ENCODE measurements at regions not wholly inside any gene's neighbourhood (a gene's known extent, or its start where the extent isn't known, plus 50 kb on each side); places are given as distances from the start of the nearest gene placed in this dataset.

- no peak for TF ChIP-seq RAD21 (IDR thresholded peaks at IDR 0.05; ENCODE audit: low read length)
- peak; percentile 19; the same call in 1 of the 2 replicates for TF ChIP-seq SIN3A (IDR thresholded peaks at IDR 0.05; ENCODE audit: borderline replicate concordance, low read depth, low read length)
- peak; percentile 72; the same call in 1 of the 2 replicates for TF ChIP-seq POLR2AphosphoS5 (IDR thresholded peaks at IDR 0.05; ENCODE audit: low read depth, low read length)
- TF ChIP-seq TAF1 (IDR thresholded peaks at IDR 0.05; ENCODE audit: borderline replicate concordance, low read depth, low read length) = peak; percentile 79
- no peak for TF ChIP-seq CTCF (IDR thresholded peaks at IDR 0.05)
- no peak for TF ChIP-seq GATA2 (CRISPR knock-in tag; IDR thresholded peaks at IDR 0.05)
Observed at GRCh38 chr22:46068593-46069491, 81.5 kb upstream of the PPARA start (continued).

- Histone ChIP-seq H3K9ac (peak overlapping the region; percentile 99), H3K4me1 (ENCODE audit: control insufficient read depth in 1 of 2, insufficient read depth in 2 of 2, low read depth in 1 of 2, low read length in 1 of 2) (peaks cover 15 to 26% of the 10 kb centered on the region in 2 experiments; a peak in 3 of 4 replicates), H3K4me2 (peak overlapping the region; percentile 95), H3K27ac (ENCODE audit: low read depth in 2 of 2, low read length in 1 of 2) (peak overlapping the region; percentile 100), H2AFZ (ENCODE audit: low read depth) (no peak overlapping the region), H4K20me1 (ENCODE audit: insufficient read depth) (peaks cover 24% of the 10 kb centered on the region), H3K79me2 (ENCODE audit: insufficient read depth) (peaks cover 89% of the 10 kb centered on the region), H3F3A (replicated peaks; ENCODE audit: insufficient read depth) (peaks cover 47% of the 10 kb centered on the region), H3K9me2 (no peaks in the 10 kb centered on the region), H3K4me3 (ENCODE audit: low read depth in 2 of 2, low read length in 1 of 2) (peak overlapping the region; percentile 69 to 92), H3K27me3 (ENCODE audit: insufficient read depth) (no peaks in the 10 kb centered on the region), H3K36me3 (replicated peaks in 1 of 2; ENCODE audit: control insufficient read depth in 1 of 2, insufficient read depth in 2 of 2, low read length in 1 of 2) (peaks cover 21 to 23% of the 10 kb centered on the region in 2 experiments), H3K9me3 (no peaks in the 10 kb centered on the region)
- peak; percentile 78 for DNase-seq
- ChIA-PET CTCF (interaction anchor here (0.9 to 2.6 kb wide), 8 partner anchors 8 to 64 kb away, joined by 3 to 18 read pairs (median 6); no protein-coding TSS in a partner anchor), POLR2A (interaction anchor here (1.2 to 3.3 kb wide), 12 partner anchors 9 to 72 kb away, joined by 4 to 54 read pairs (median 8); no protein-coding TSS in a partner anchor)
- WGBS (ENCODE audit: low lambda C conversion rate) = 1% methylated on average over 13 of the region's 24 CpGs
- TF ChIP-seq RFX5 (IDR thresholded peaks at IDR 0.05; ENCODE audit: low read length) (peak; percentile 87), USF1 (IDR thresholded peaks at IDR 0.05; ENCODE audit: borderline replicate concordance, low read depth) (no peak), GABPA (IDR thresholded peaks at IDR 0.05; ENCODE audit: low read depth) (no peak), CHD2 (IDR thresholded peaks at IDR 0.05; ENCODE audit: low read length, partially characterized antibody) (no peak), TAF1 (IDR thresholded peaks at IDR 0.05; ENCODE audit: borderline replicate concordance, low read depth, low read length) (peak; percentile 95), ELF1 (IDR thresholded peaks at IDR 0.05) (no peak), FOXJ3 (CRISPR knock-in tag; IDR thresholded peaks at IDR 0.05) (no peak), POLR2AphosphoS5 (IDR thresholded peaks at IDR 0.05; ENCODE audit: low read depth, low read length) (peak; percentile 80), SIN3A (IDR thresholded peaks at IDR 0.05; ENCODE audit: borderline replicate concordance, low read depth, low read length) (peak; percentile 28; the same call in 1 of the 2 replicates), CTCF (IDR thresholded peaks at IDR 0.05) (no peak), JUND (IDR thresholded peaks at IDR 0.05) (no peak), USF2 (IDR thresholded peaks at IDR 0.05; ENCODE audit: borderline replicate concordance, low read depth, low read length) (no peak), RAD21 (IDR thresholded peaks at IDR 0.05; ENCODE audit: low read length) (no peak), TEAD4 (IDR thresholded peaks at IDR 0.05; ENCODE audit: borderline replicate concordance, insufficient read depth) (0 out of 2 replicates have a peak, but pooled peaks have one; percentile 8), MXI1 (IDR thresholded peaks at IDR 0.05; ENCODE audit: low read depth, low read length) (peak; percentile 77), FOSL2 (IDR thresholded peaks at IDR 0.05; ENCODE audit: borderline replicate concordance, low read depth) (no peak), IRF3 (IDR thresholded peaks at IDR 0.05; ENCODE audit: low read depth, low read length) (0 out of 2 replicates have a peak, but pooled peaks have one; percentile 8), NRF1 (IDR thresholded peaks at IDR 0.05; ENCODE audit: low read depth, low read length) (no peak), EP300 (IDR thresholded peaks at IDR 0.05; ENCODE audit: borderline replicate concordance in 1 of 2, low read depth in 1 of 2, low read length in 1 of 2) (peak; percentile 8 to 42; a peak in 2 of 4 replicates)
Observed at GRCh38 chr22:46069521-46070214, 80.7 kb upstream of the PPARA start.
